ENCODE measurements at regions not wholly inside any gene's neighbourhood (a gene's known extent, or its start where the extent isn't known, plus 50 kb on each side); places are given as distances from the start of the nearest gene placed in this dataset.
"Not testable (repeated sequence)": the region's sequence is repeated elsewhere in the genome, so short reads cannot be mapped to it uniquely, and the experiment has no call there.

DNA sequence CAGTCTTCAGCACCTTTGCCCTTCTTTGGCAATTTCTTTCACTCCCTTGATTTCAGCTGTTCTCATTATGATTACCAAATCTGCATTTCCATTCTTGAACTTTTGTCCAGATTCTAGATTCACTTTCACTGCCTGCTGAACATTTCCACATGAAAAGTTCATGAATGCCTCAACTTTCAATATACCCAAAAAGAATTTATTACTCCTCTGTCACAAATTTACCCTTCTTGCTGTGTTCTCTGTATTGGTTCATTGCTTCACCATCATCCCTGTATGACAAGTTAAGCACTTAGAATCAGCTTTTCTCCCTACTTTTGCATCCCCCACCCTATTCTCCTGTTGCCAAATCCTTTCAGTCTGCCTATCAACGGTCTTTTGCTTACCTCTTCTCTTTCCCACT, 112.6 kb upstream of the PKN2 start:
- Histone ChIP-seq H3K4me3 (ENCODE audit: low read depth, low read length) (no peak overlapping the region), H3K36me3 (replicated peaks) (no peaks in the 10 kb centered on the region), H3K27ac (no peak overlapping the region), H3K27me3 (replicated peaks) (no peaks in the 10 kb centered on the region)
- DNase-seq, result no peak
- TF ChIP-seq, protein P1, sequence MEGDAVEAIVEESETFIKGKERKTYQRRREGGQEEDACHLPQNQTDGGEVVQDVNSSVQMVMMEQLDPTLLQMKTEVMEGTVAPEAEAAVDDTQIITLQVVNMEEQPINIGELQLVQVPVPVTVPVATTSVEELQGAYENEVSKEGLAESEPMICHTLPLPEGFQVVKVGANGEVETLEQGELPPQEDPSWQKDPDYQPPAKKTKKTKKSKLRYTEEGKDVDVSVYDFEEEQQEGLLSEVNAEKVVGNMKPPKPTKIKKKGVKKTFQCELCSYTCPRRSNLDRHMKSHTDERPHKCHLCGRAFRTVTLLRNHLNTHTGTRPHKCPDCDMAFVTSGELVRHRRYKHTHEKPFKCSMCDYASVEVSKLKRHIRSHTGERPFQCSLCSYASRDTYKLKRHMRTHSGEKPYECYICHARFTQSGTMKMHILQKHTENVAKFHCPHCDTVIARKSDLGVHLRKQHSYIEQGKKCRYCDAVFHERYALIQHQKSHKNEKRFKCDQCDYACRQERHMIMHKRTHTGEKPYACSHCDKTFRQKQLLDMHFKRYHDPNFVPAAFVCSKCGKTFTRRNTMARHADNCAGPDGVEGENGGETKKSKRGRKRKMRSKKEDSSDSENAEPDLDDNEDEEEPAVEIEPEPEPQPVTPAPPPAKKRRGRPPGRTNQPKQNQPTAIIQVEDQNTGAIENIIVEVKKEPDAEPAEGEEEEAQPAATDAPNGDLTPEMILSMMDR (IDR thresholded peaks at IDR 0.05; ENCODE audit: low read depth, low read length, missing control alignments), result no peak
- in situ Hi-C loops (cut with HindIII; ENCODE audit: low pct_ligation_motif_present, low sequenced_read_pairs), result no loop called here

DNA sequence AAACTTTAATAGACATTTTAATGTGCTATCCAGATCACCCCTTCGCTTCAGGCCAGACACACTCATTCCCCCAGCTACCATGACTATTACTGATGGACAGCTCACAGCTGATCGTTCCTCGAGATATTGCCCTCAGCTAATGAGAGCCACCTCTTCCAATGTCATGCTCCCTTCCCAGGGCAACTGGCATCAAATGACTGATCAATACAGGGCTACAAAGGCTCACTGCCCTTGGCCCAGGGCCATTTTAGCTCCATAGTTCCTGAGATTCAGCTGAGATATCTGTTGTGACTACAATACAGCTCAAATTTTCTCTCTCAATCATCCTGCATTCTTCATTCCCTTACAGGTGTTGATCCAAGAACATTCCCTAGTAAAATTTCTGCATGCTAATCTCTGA, 104.5 kb upstream of the PKN2 start:
- no peaks in the 10 kb centered on the region for H3K27me3 ChIP-seq (replicated peaks)
- TF ChIP-seq, protein P1 (IDR thresholded peaks at IDR 0.05; ENCODE audit: low read depth, low read length, missing control alignments), result no peak
- in situ Hi-C loops (cut with HindIII; ENCODE audit: low pct_ligation_motif_present, low sequenced_read_pairs), result no loop called here
- DNase-seq, result no peak
- no peak overlapping the region for H3K27ac ChIP-seq
- no peaks in the 10 kb centered on the region for H3K36me3 ChIP-seq (replicated peaks)
- H3K4me3 ChIP-seq (ENCODE audit: low read depth, low read length), result no peak overlapping the region

DNA sequence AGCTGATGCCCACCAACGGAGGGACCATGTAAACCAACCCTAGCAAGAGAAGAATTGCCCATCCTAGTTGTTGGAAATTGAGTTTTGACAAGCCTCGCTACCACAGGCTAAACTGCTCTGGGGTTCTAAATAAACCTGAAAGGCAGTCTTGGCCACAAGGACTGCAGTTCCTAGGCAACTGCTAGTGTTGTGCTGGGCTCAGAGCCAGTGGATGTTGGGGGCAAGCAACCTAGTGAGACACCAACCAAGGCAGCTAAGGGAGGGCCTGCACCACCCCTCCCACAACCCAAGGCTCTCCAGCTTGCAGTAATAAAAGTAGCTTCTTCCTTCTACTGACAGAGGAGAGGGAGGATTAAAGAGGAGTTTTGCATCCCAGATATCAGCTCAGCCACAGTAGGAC, 102.4 kb upstream of the PKN2 start:
- DNase-seq, result no peak
- Histone ChIP-seq H3K36me3 (replicated peaks) (no peaks in the 10 kb centered on the region), H3K27me3 (replicated peaks) (no peaks in the 10 kb centered on the region), H3K27ac (no peak overlapping the region), H3K4me3 (ENCODE audit: low read depth, low read length) (no peak overlapping the region)
- TF ChIP-seq, protein P1 (IDR thresholded peaks at IDR 0.05; ENCODE audit: low read depth, low read length, missing control alignments), result no peak
- in situ Hi-C loops (cut with HindIII; ENCODE audit: low pct_ligation_motif_present, low sequenced_read_pairs), result no loop called here

DNA sequence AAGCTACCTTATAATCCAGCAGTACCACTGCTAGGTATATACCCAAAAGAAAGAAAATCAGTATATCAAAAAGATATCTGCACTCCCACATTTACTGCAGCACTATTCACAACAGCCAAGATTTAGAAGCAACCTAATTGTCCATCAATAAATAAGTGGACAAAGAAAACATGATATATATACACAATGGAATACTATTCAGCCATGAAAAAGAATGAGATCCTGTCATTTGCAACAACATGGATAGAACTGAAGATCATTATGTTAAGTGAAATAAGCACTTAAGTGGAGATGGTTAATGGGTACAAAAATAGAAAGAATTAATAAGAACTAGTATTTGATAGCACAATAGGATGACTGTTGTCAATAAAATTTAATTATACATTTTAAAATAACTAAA, 90.7 kb upstream of the PKN2 start:
- Histone ChIP-seq H3K27ac (no peak overlapping the region), H3K27me3 (replicated peaks) (no peaks in the 10 kb centered on the region), H3K36me3 (replicated peaks) (no peaks in the 10 kb centered on the region), H3K4me3 (ENCODE audit: low read depth, low read length) (no peak overlapping the region)
- no peak for DNase-seq
- TF ChIP-seq, protein P1 (IDR thresholded peaks at IDR 0.05; ENCODE audit: low read depth, low read length, missing control alignments), result no peak
- in situ Hi-C loops (cut with HindIII; ENCODE audit: low pct_ligation_motif_present, low sequenced_read_pairs), result no loop called here

DNA sequence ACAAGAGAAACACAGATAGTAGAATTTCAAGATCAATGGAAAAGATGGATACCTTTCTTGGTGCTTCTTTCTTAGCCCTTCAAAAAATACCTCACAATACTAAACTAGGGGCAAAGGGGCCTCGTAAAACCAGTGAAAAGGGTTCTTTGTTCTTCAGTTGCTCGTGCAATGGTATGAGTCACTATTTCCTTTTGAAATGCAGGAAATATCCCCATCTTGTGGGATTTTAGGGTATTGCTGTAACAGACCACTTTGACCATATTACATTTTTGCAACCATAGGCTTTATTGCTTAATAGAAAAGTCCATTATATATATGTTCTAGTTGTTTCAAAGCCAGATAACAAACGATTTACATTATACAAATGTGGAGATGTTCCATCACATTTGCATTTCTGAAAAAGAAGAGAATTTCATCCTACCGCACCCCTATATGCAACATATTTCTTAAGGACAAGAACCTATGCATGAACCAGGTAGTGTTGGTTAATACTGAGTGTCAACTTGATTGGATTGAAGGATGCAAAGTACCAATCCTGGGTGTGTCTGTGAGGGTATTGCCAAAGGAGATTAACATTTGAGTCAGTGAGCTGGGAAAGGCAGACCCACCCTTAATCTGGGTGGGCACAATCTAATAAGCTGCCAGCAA, 88.6 kb upstream of the PKN2 start:
- no peaks in the 10 kb centered on the region for H3K27me3 ChIP-seq (replicated peaks)
- in situ Hi-C loops (cut with HindIII; ENCODE audit: low pct_ligation_motif_present, low sequenced_read_pairs), result no loop called here
- H3K4me3 ChIP-seq (ENCODE audit: low read depth, low read length), result no peak overlapping the region
- DNase-seq, result peak; percentile 39
- no peaks in the 10 kb centered on the region for H3K36me3 ChIP-seq (replicated peaks)
- TF ChIP-seq, protein P1 (IDR thresholded peaks at IDR 0.05; ENCODE audit: low read depth, low read length, missing control alignments), result no peak
- H3K27ac ChIP-seq, result no peak overlapping the region

DNA sequence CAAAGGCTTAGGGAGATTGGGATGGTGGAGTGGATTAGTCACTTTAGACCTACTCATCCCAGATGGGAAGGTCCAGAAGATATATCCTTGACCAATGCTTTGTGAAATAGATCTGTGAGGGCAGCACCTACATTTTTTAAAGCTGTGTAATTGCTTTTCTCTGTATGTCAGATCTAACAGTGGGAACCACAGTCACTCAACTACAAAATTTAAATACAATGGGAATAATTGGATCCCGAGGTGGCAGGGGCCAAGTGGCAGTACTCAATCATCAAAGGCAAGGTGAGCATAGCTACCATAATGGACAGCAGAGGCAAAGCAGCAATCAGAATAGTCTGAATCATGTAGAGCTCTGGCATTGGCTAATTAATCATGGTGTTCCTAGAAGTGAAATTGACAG, 86.1 kb upstream of the PKN2 start:
- H3K27me3 ChIP-seq (replicated peaks); H3K27ac ChIP-seq; H3K36me3 ChIP-seq (replicated peaks); in situ Hi-C loops (cut with HindIII; ENCODE audit: low pct_ligation_motif_present, low sequenced_read_pairs); DNase-seq; H3K4me3 ChIP-seq (ENCODE audit: low read depth, low read length): not testable (repeated sequence)

All from brain microvascular endothelial cell (primary cell).